Lung (tissue), 11 donors: ENCODE measurements at regions not wholly inside any gene's neighbourhood (a gene's known extent, or its start where the extent isn't known, plus 50 kb on each side); places are given as distances from the start of the nearest gene placed in this dataset.

Experiments used
- ATAC-seq: fragments of 200-7000 bp; cut with Tn5 transposase; one replicate; pipeline ENCODE4 v1.9.1; 2020; ENCODE audit warnings: moderate number of reproducible peaks; ENCODE audit not compliant: insufficient read depth, low FRiP score
- DNase-seq, 3 donors: peaks; one replicate each; pipeline ENCODE4 v3.0.0-alpha.2; 2013 to 2017
- H3K27ac ChIP-seq, 2 donors: one replicate each; pipeline ENCODE4 v1.5.1; 2013; ENCODE audit warnings: mild to moderate bottlenecking in 2 of 2, moderate library complexity in 2 of 2, control low read depth in 1 of 2, inconsistent platforms in 1 of 2, low read depth in 1 of 2, low read length in 1 of 2
- H3K27me3 ChIP-seq, 3 donors: one replicate each; pipeline ENCODE4 v1.5.1; 2013; ENCODE audit warnings: low read length in 2 of 3; ENCODE audit not compliant: control insufficient read depth in 3 of 3, insufficient read depth in 3 of 3
- H3K36me3 ChIP-seq, 4 donors: one replicate each; pipeline ENCODE4 v1.5.1; 2013; ENCODE audit warnings: low read length in 4 of 4, mild to moderate bottlenecking in 1 of 4, moderate library complexity in 1 of 4; ENCODE audit not compliant: control insufficient read depth in 4 of 4, insufficient read depth in 4 of 4
- H3K4me1 ChIP-seq, 5 donors: one replicate each; pipeline ENCODE4 v1.5.1; 2013; ENCODE audit warnings: low read length in 5 of 5, mild to moderate bottlenecking in 2 of 5, moderate library complexity in 1 of 5; ENCODE audit not compliant: control insufficient read depth in 5 of 5, insufficient read depth in 5 of 5
- H3K4me3 ChIP-seq: one replicate; pipeline ENCODE4 v1.5.1; 2013; ENCODE audit warnings: mild to moderate bottlenecking, control low read depth, moderate library complexity
- H3K9ac ChIP-seq, 2 donors: one replicate each; pipeline ENCODE4 v1.5.1; 2013; ENCODE audit warnings: low read length in 2 of 2, control low read depth in 1 of 2; ENCODE audit not compliant: insufficient read depth in 1 of 2
- H3K9me3 ChIP-seq, 4 donors: one replicate each; pipeline ENCODE4 v1.5.1; 2013; ENCODE audit warnings: low read length in 3 of 4, mild to moderate bottlenecking in 1 of 4, moderate library complexity in 1 of 4; ENCODE audit not compliant: control insufficient read depth in 4 of 4, insufficient read depth in 3 of 4
- WGBS, 2 donors: extraction: QIAGEN DNeasy Blood & Tissue Kit; methylation state at CpG; one replicate each; pipeline ENCODE4 v1.1.7; 2013; 5-methylcytosine and 5-hydroxymethylcytosine counted together
- TF ChIP-seq, protein P1 (sequence below): IDR thresholded peaks from 2 replicates; pipeline ENCODE4 v1.5.1; 2012; ENCODE audit warnings: mild to moderate bottlenecking; ENCODE audit errors: control extremely low read depth, extremely low read depth
- donor health status: control.
- donor health status: control.
- donor health status: Bipolar disorder and iron deficiency.
- donor health status: healthy.
- donor health status: DM: yes; HTN: yes; CAD: no.

DNA sequence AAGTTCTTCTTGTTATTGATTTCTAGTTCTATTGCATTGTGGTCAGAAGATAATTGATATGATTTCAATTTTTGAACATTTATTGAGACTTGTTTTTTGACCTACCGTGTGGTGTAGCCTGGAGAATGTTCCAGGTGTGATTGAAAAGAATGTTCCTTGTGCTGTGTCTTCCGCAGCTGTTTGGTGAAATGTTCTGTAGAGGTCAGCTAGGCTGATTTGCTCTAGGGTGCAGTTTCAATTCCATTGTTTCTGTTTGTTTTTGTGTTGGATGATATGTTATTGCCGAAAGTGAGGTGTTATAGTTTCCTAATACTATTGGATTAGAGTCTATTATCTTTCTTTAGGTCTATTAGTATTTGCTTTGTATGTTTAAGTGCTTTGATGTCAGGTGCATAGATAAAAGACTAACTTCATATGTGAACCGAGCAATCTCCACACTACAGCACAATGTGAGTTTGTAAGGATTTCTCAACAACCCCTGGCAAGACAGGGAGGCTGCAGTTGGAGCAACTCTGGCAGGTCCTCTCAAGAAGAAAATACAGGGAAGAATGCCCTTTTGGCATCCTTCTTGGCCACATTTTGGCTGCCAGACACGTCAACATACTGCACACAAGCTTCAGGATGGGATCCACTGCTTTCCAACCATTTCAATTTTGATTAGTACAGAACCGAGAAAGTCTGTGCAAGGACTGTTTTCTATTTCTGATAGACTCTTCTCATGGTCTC is 320.7 kb downstream of the RNF144B start:
- no peaks in the 10 kb centered on the region for H3K27me3 ChIP-seq
- H3K4me3 ChIP-seq, result no peak overlapping the region
- ATAC-seq, result no peak
- H3K36me3 ChIP-seq, result no peaks in the 10 kb centered on the region
- H3K27ac ChIP-seq, result no peak overlapping the region
- 77 to 83% methylated on average over 6 of the region's 6 CpGs for WGBS, 2 donors
- TF ChIP-seq, protein P1, sequence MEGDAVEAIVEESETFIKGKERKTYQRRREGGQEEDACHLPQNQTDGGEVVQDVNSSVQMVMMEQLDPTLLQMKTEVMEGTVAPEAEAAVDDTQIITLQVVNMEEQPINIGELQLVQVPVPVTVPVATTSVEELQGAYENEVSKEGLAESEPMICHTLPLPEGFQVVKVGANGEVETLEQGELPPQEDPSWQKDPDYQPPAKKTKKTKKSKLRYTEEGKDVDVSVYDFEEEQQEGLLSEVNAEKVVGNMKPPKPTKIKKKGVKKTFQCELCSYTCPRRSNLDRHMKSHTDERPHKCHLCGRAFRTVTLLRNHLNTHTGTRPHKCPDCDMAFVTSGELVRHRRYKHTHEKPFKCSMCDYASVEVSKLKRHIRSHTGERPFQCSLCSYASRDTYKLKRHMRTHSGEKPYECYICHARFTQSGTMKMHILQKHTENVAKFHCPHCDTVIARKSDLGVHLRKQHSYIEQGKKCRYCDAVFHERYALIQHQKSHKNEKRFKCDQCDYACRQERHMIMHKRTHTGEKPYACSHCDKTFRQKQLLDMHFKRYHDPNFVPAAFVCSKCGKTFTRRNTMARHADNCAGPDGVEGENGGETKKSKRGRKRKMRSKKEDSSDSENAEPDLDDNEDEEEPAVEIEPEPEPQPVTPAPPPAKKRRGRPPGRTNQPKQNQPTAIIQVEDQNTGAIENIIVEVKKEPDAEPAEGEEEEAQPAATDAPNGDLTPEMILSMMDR, result no peak
- H3K4me1 ChIP-seq, result no peaks in the 10 kb centered on the region
- no peak for DNase-seq
- no peak overlapping the region for H3K9ac ChIP-seq
- H3K9me3 ChIP-seq, result peaks cover 0 to 2% (median 0%) of the 10 kb centered on the region in 4 donors

DNA sequence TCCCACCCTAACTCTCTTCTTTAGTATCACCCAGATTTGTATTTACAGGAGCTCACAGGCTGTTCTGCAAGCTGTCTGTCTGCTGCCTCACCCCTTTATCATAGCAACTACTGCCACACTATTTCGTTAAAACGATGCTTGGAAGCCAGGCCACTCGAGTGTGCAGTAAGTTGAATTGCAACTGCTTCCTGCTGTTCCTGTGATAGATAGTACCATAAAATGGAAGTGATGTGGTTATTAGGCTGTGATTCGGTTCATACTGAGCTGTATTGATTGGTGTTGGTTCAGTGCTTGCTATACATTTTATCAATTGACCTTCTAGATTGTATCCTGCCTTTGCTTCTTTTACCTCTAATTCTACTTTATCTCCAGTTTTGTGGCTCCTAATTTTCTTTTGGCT is 325.4 kb downstream of the RNF144B start:
- TF ChIP-seq, protein P1, result no peak
- ATAC-seq (no peak), DNase-seq (no peak)
- Histone ChIP-seq H3K27me3 (no peaks in the 10 kb centered on the region), H3K36me3 (no peaks in the 10 kb centered on the region), H3K27ac (no peak overlapping the region), H3K9ac (no peak overlapping the region), H3K4me3 (no peak overlapping the region), H3K9me3 (peaks cover 0 to 4% (median 1%) of the 10 kb centered on the region in 4 donors), H3K4me1 (no peaks in the 10 kb centered on the region)
- WGBS, 2 donors, result 60 to 65% methylated on average over 4 of the region's 4 CpGs

DNA sequence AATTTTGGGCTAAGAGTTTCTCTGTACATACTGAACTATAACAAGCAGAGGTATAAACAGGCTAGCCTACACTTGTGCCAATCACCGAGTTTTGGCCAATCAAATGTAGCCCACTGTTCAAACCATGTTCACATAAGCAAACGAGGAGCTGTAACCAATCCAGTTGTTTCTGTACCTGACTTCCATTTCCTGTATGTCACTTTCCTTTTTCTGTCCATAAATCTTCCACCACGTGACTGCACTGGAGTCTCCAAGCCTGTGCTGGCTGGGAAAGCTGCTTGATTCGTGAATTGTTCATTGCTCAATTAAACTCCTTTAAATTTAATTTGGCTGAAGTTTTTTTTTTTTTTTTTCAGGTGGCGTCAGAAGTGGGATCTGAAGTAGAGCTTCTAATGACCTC is 332.9 kb downstream of the RNF144B start:
- 63 to 65% methylated on average over 5 of the region's 5 CpGs for WGBS, 2 donors

More for the DNA sequence above, 332.9 kb downstream of the RNF144B start:
- Histone ChIP-seq H3K9ac (no peak overlapping the region), H3K4me3 (no peak overlapping the region), H3K4me1 (no peaks in the 10 kb centered on the region), H3K27ac (no peak overlapping the region), H3K36me3 (no peaks in the 10 kb centered on the region), H3K27me3 (no peaks in the 10 kb centered on the region), H3K9me3 (peaks cover 0 to under 1% (median 0%) of the 10 kb centered on the region in 4 donors)
- ATAC-seq (no peak), DNase-seq (no peak)
- TF ChIP-seq, protein P1, result no peak
